ENCODE measurements at regions not wholly inside any gene's neighbourhood (a gene's known extent, or its start where the extent isn't known, plus 50 kb on each side); places are given as distances from the start of the nearest gene placed in this dataset.

DNA sequence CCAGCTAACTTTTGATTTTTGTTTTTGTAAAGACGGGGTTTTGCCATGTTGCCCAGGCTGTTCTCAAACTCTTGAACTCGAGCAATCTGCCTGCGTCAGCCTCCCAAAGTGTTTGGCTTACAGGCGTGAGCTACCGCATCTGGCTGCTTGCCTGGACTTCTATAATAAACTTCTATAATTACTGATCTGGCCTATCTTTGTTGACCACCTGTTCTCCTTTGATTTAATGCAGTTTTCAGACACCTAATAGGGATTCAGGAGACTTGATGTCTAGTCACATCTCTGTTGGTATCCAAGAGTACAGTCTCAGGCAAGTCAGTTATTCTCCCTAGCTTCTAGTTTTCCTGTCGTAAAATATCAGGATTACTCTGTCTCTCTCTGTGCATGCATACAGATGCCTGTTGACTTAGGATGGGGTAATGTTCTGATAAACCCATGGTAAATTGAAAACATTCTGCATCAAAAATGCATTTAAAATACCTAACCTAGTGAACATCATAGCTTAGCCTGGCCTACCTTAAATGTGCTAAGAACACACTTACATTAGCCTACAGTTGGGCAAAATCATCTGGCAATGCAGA is 51.5 kb upstream of the NR3C1 start:
- TF ChIP-seq, protein P1, sequence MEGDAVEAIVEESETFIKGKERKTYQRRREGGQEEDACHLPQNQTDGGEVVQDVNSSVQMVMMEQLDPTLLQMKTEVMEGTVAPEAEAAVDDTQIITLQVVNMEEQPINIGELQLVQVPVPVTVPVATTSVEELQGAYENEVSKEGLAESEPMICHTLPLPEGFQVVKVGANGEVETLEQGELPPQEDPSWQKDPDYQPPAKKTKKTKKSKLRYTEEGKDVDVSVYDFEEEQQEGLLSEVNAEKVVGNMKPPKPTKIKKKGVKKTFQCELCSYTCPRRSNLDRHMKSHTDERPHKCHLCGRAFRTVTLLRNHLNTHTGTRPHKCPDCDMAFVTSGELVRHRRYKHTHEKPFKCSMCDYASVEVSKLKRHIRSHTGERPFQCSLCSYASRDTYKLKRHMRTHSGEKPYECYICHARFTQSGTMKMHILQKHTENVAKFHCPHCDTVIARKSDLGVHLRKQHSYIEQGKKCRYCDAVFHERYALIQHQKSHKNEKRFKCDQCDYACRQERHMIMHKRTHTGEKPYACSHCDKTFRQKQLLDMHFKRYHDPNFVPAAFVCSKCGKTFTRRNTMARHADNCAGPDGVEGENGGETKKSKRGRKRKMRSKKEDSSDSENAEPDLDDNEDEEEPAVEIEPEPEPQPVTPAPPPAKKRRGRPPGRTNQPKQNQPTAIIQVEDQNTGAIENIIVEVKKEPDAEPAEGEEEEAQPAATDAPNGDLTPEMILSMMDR (conservative IDR thresholded peaks at IDR 0.05; ENCODE audit: low read depth, low read length) = no peak
- no peak overlapping the region for H3K27ac ChIP-seq
- H3K4me3 ChIP-seq (IDR thresholded peaks at IDR 0.05; ENCODE audit: insufficient read depth, low read depth, low read length) = no peak overlapping the region

DNA sequence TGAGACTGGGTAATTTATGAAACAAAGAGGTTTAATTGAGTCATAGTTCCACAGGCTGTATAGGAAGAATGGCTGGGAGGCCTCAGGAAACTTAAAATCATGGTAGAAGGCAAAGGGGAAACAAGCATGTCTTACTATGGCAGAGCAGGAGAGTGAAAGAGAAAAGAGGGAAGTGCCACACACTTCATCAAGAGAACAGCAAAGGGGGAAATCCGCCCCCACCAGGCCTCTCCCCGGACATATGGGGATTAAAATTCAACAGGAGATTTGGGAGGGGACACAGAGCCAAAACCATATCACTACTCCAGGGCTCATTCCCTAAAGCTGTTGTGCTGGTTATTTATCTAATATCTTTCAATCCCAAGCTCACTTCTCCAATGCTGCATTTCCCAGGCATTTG is 50.2 kb upstream of the NR3C1 start:
- TF ChIP-seq, protein P1 (conservative IDR thresholded peaks at IDR 0.05; ENCODE audit: low read depth, low read length) = no peak
- no peak overlapping the region for H3K4me2 ChIP-seq
- H3K4me1 ChIP-seq (ENCODE audit: low read depth, poor library complexity, severe bottlenecking) = peaks cover 1% of the 10 kb centered on the region
- no peaks in the 10 kb centered on the region for H3K79me2 ChIP-seq (ENCODE audit: insufficient read depth, low read depth)
- H4K20me1 ChIP-seq (ENCODE audit: insufficient read depth) = no peaks in the 10 kb centered on the region
- no peaks in the 10 kb centered on the region for H3K36me3 ChIP-seq (ENCODE audit: insufficient read depth)
- H2AFZ ChIP-seq (ENCODE audit: low read depth) = no peak overlapping the region
- no peak overlapping the region for H3K27ac ChIP-seq
- H3K4me3 ChIP-seq (IDR thresholded peaks at IDR 0.05; ENCODE audit: insufficient read depth, low read depth, low read length) = no peak overlapping the region
- H3K9ac ChIP-seq = no peak overlapping the region
- no peaks in the 10 kb centered on the region for H3K27me3 ChIP-seq (ENCODE audit: insufficient read depth, low read depth)

More for the DNA sequence above, 51.5 kb upstream of the NR3C1 start:
- no peaks in the 10 kb centered on the region for H4K20me1 ChIP-seq (ENCODE audit: insufficient read depth)
- no peaks in the 10 kb centered on the region for H3K4me1 ChIP-seq (ENCODE audit: low read depth, poor library complexity, severe bottlenecking)
- no peak overlapping the region for H3K4me2 ChIP-seq
- H3K36me3 ChIP-seq (ENCODE audit: insufficient read depth) = no peaks in the 10 kb centered on the region
- H3K27me3 ChIP-seq (ENCODE audit: insufficient read depth, low read depth) = no peaks in the 10 kb centered on the region
- no peak overlapping the region for H3K9ac ChIP-seq
- no peak overlapping the region for H2AFZ ChIP-seq (ENCODE audit: low read depth)
- no peaks in the 10 kb centered on the region for H3K79me2 ChIP-seq (ENCODE audit: insufficient read depth, low read depth)
